SK-N-MC (cell line): ENCODE measurements at regions not wholly inside any gene's neighbourhood (a gene's known extent, or its start where the extent isn't known, plus 50 kb on each side); places are given as distances from the start of the nearest gene placed in this dataset.

Experiments used
- EZH2 ChIP-seq: fragments of 200-600 bp; sonication (generic); IDR thresholded peaks from one replicate; pipeline ENCODE4 v1.6.1; 2017; ENCODE audit warnings: antibody characterized with exemption
- FOXP2 ChIP-seq: optimal IDR thresholded peaks from 2 replicates; pipeline ENCODE3; 2011; ENCODE audit warnings: mild to moderate bottlenecking, moderate library complexity; ENCODE audit not compliant: insufficient read depth; ENCODE audit errors: extremely low read length, control extremely low read depth
- POLR2AphosphoS5 ChIP-seq: IDR thresholded peaks from 2 replicates; pipeline ENCODE4 v1.6.1; 2012; ENCODE audit warnings: mild to moderate bottlenecking, low read depth, low read length, borderline replicate concordance

- TF ChIP-seq EZH2: no peak
- TF ChIP-seq POLR2AphosphoS5: no peak
- no peak for TF ChIP-seq FOXP2
Observed at GRCh38 chr7:136479922-136480321, 388.5 kb upstream of the CHRM2 start.
